HEK293T (cell line): ENCODE measurements at regions not wholly inside any gene's neighbourhood (a gene's known extent, or its start where the extent isn't known, plus 50 kb on each side); places are given as distances from the start of the nearest gene placed in this dataset.

Experiments
- BHLHE40 ChIP-seq: fragments of 450-650 bp; IDR thresholded peaks from 2 replicates; pipeline ENCODE4 v1.6.1; 2016; ENCODE audit warnings: mild to moderate bottlenecking, moderate library complexity, borderline replicate concordance
- CTBP1 ChIP-seq: fragments of 450-650 bp; IDR thresholded peaks from 2 replicates; pipeline ENCODE4 v1.6.1; 2016; ENCODE audit warnings: borderline replicate concordance
- FOXK2 ChIP-seq: fragments of 450-650 bp; IDR thresholded peaks from 2 replicates; pipeline ENCODE4 v1.6.1; 2016; ENCODE audit warnings: mild to moderate bottlenecking
- HDGF ChIP-seq: fragments of 450-650 bp; IDR thresholded peaks from 2 replicates; pipeline ENCODE4 v1.6.1; 2017; ENCODE audit warnings: antibody characterized with exemption, borderline replicate concordance
- L3MBTL2 ChIP-seq: fragments of 450-650 bp; conservative IDR thresholded peaks from 2 replicates; pipeline ENCODE4 v1.6.1; 2016; ENCODE audit warnings: mild to moderate bottlenecking
- LEF1 ChIP-seq: fragments of 450-650 bp; IDR thresholded peaks from 2 replicates; pipeline ENCODE4 v1.6.1; 2017; ENCODE audit warnings: mild to moderate bottlenecking, borderline replicate concordance
- NFRKB ChIP-seq: fragments of 450-650 bp; IDR thresholded peaks from 2 replicates; pipeline ENCODE4 v1.6.1; 2016; ENCODE audit warnings: mild to moderate bottlenecking, moderate library complexity
- SP1 ChIP-seq: fragments of 450-650 bp; IDR thresholded peaks from 2 replicates; pipeline ENCODE4 v1.6.1; 2017
- SUZ12 ChIP-seq: fragments of 450-650 bp; IDR thresholded peaks from 2 replicates; pipeline ENCODE4 v1.6.1; 2016; ENCODE audit warnings: mild to moderate bottlenecking
- TARDBP ChIP-seq: fragments of 450-650 bp; IDR thresholded peaks from 2 replicates; pipeline ENCODE4 v1.6.1; 2016
- ZNF384 ChIP-seq: fragments of 450-650 bp; IDR thresholded peaks from 2 replicates; pipeline ENCODE4 v1.6.1; 2016

DNA sequence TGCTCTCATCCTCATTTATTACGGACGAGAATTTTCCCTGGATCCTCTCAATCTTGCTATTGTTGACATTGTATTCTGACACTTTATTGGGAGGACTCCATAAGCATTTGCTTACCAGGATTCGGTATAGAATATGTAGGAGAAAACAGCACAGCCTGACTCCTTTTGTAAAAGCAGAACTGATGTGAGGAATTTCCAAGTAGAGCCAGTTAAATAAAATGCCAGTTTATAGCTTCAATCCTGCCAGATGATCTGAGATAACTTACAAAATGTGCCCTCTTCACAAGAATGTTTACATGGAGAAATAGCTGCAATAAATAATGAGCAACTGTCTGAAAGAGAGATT is 332.9 kb upstream of the PRICKLE1 start:
- TF ChIP-seq LEF1 (no peak), HDGF (no peak), BHLHE40 (no peak), SP1 (no peak), CTBP1 (no peak), NFRKB (no peak), L3MBTL2 (no peak), SUZ12 (no peak), FOXK2 (no peak), ZNF384 (no peak), TARDBP (no peak)
